ENCODE measurements at regions not wholly inside any gene's neighbourhood (a gene's known extent, or its start where the extent isn't known, plus 50 kb on each side); places are given as distances from the start of the nearest gene placed in this dataset.
"Not testable (repeated sequence)": the region's sequence is repeated elsewhere in the genome, so short reads cannot be mapped to it uniquely, and the experiment has no call there.

DNA sequence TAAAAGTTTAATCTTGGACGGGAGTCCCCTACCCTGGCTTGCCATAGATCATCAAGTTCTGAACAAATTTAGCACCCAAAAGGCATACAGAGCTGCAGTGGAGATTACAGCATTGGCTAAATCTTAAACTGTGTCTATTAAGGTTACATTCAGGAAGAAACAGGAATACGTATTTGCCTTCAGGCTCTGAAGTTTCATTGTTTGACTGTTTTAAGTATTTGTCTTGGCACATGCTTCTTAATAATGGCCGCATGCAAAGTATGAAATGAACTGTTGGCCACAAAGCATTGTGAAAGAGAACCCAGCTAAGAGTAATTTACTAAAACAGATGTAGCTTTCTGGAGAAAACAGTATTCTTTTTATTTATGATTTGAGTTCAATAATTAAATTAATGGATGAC is 63.9 kb upstream of the CNEP1R1 start:
- 100% methylated on average over 2 of the region's 3 CpGs for WGBS (ENCODE audit: insufficient coverage)
- Histone ChIP-seq H3K36me3 (ENCODE audit: control insufficient read depth in 4 of 4, insufficient read depth in 4 of 4, low read length in 3 of 4) (no peaks in the 10 kb centered on the region), H3K4me3 (ENCODE audit: control insufficient read depth in 1 of 7, extremely low read depth in 1 of 7, insufficient read depth in 4 of 7, low read depth in 2 of 7, low read length in 6 of 7) (no peak overlapping the region), H3K9me3 (ENCODE audit: control extremely low read depth in 1 of 5, control insufficient read depth in 4 of 5, insufficient read depth in 2 of 5, low read depth in 1 of 5, low read length in 4 of 5) (no peaks in the 10 kb centered on the region), H3K27me3 (replicated peaks in 2 of 5; ENCODE audit: control insufficient read depth in 4 of 5, insufficient read depth in 5 of 5, low read length in 4 of 5) (no peaks in the 10 kb centered on the region), H3K27ac (ENCODE audit: insufficient read depth in 1 of 2, low read depth in 1 of 2, low read length in 2 of 2, poor library complexity in 1 of 2, severe bottlenecking in 2 of 2) (no peak overlapping the region), H3K4me1 (ENCODE audit: control extremely low read depth in 1 of 4, control insufficient read depth in 4 of 4, insufficient read depth in 4 of 4, low read length in 3 of 4) (no peaks in the 10 kb centered on the region)
- no peak for DNase-seq
- ChIA-PET CTCF (interaction anchor here (0.9 kb wide), 1 partner anchor 490 kb away, joined by 3 read pairs; no protein-coding TSS in a partner anchor), POLR2A (no interaction called here)

DNA sequence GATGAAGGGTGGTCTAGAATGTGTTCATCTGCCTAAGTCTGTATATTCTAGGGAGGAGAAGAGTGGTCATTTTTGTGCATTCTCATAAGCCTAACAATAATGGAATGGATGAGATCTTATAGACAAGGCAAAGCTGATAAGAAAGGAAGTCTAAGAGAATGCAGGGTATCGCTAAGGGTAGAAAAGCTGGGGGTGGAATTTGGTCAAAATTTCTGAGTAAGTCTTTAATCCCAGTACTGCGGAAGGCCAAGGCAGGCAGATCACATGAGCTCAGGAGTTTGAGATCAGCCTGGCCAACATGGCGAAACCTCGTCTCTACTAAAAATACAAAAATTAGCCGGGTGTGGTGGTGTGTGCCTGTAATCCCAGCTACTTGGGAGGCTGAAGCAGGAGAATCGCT is 62.5 kb upstream of the CNEP1R1 start:
- H3K4me3 ChIP-seq (ENCODE audit: control insufficient read depth in 1 of 7, extremely low read depth in 1 of 7, insufficient read depth in 4 of 7, low read depth in 2 of 7, low read length in 6 of 7); H3K27me3 ChIP-seq (replicated peaks in 2 of 5; ENCODE audit: control insufficient read depth in 4 of 5, insufficient read depth in 5 of 5, low read length in 4 of 5); POLR2A ChIA-PET; H3K36me3 ChIP-seq (ENCODE audit: control insufficient read depth in 4 of 4, insufficient read depth in 4 of 4, low read length in 3 of 4); H3K4me1 ChIP-seq (ENCODE audit: control extremely low read depth in 1 of 4, control insufficient read depth in 4 of 4, insufficient read depth in 4 of 4, low read length in 3 of 4); H3K27ac ChIP-seq (ENCODE audit: insufficient read depth in 1 of 2, low read depth in 1 of 2, low read length in 2 of 2, poor library complexity in 1 of 2, severe bottlenecking in 2 of 2); H3K9me3 ChIP-seq (ENCODE audit: control extremely low read depth in 1 of 5, control insufficient read depth in 4 of 5, insufficient read depth in 2 of 5, low read depth in 1 of 5, low read length in 4 of 5); DNase-seq; CTCF ChIA-PET: not testable (repeated sequence)
- 100% methylated on average over 5 of the region's 6 CpGs for WGBS (ENCODE audit: insufficient coverage)

DNA sequence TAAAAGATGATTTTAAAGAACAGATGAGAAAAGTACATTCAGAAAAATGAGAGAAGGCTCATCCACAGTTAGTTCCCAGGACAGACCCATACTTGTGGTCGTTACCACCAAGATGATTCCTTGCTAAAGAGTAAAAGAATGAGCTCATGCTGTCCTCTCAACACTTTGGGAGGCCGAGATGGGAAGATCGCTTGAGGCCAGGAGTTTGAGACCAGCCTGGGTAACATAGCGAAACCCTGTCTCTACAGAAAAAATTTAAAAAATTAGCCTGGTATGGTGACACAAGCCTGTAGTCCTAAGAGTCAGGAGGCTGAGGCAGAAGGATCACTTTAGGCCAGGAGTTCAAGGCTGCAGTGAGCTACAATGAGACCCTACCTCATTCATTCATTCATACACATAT is 60.7 kb upstream of the CNEP1R1 start:
- DNase-seq: no peak
- POLR2A ChIA-PET: no interaction called here
- Histone ChIP-seq H3K4me3 (ENCODE audit: control insufficient read depth in 1 of 7, extremely low read depth in 1 of 7, insufficient read depth in 4 of 7, low read depth in 2 of 7, low read length in 6 of 7) (no peak overlapping the region), H3K4me1 (ENCODE audit: control extremely low read depth in 1 of 4, control insufficient read depth in 4 of 4, insufficient read depth in 4 of 4, low read length in 3 of 4) (no peaks in the 10 kb centered on the region), H3K27ac (ENCODE audit: insufficient read depth in 1 of 2, low read depth in 1 of 2, low read length in 2 of 2, poor library complexity in 1 of 2, severe bottlenecking in 2 of 2) (no peak overlapping the region), H3K36me3 (ENCODE audit: control insufficient read depth in 4 of 4, insufficient read depth in 4 of 4, low read length in 3 of 4) (no peaks in the 10 kb centered on the region), H3K9me3 (ENCODE audit: control extremely low read depth in 1 of 5, control insufficient read depth in 4 of 5, insufficient read depth in 2 of 5, low read depth in 1 of 5, low read length in 4 of 5) (no peaks in the 10 kb centered on the region), H3K27me3 (replicated peaks in 2 of 5; ENCODE audit: control insufficient read depth in 4 of 5, insufficient read depth in 5 of 5, low read length in 4 of 5) (peaks cover 0 to 13% (median 4%) of the 10 kb centered on the region in 5 experiments)
- WGBS (ENCODE audit: insufficient coverage): 98% methylated on average over 4 of the region's 4 CpGs
- CTCF ChIA-PET: no interaction called here

DNA sequence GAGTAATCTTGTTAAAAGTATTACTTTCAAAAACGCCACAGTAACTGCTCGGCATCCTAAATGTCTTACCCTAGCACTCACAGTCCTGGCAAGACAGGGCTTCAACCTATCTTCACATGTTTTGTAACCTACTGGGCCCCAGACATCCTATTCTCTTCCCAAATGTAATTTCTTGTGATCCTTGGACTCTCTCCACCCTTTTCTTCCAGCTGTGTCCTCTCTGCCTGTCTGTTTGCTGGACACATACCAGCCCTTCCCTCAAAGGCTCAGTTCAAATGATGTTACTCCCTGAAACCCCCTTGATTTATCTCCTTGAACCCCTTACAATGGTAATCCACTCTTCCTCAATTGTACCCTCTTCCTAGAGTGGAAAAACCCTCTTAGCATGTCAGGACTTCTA is 60.1 kb upstream of the CNEP1R1 start:
- CTCF ChIA-PET: no interaction called here

DNA sequence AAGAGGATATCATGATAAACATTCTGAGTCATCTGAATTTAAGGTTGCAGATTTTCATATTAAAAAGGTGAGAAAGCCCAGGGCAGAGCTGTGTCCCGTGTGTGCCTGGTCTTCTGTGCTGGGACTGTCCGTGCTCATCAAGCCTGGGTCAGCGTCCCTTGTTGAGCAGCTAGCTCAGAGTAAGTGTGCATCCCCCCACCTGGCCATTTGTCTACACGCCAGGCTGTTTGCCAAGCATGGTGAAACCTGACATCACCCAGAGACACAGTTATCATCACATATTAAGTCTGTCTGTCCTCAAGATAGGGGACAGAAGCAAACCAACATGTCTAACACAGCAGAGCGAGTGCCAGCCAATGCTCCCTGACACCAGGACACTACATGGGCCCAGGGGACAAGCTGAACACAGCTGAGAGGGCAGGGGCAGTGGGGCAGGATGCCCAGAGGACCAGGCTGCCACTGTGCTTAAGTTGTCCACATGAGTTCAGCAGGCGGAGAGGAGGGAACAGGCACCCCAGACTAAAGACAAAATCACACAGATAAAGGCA is 57.9 kb upstream of the CNEP1R1 start:
- Histone ChIP-seq H3K4me1 (ENCODE audit: control extremely low read depth in 1 of 4, control insufficient read depth in 4 of 4, insufficient read depth in 4 of 4, low read length in 3 of 4) (no peaks in the 10 kb centered on the region), H3K27me3 (replicated peaks in 2 of 5; ENCODE audit: control insufficient read depth in 4 of 5, insufficient read depth in 5 of 5, low read length in 4 of 5) (peaks cover 0 to 22% (median 10%) of the 10 kb centered on the region in 5 experiments), H3K27ac (ENCODE audit: insufficient read depth in 1 of 2, low read depth in 1 of 2, low read length in 2 of 2, poor library complexity in 1 of 2, severe bottlenecking in 2 of 2) (no peak overlapping the region), H3K9me3 (ENCODE audit: control extremely low read depth in 1 of 5, control insufficient read depth in 4 of 5, insufficient read depth in 2 of 5, low read depth in 1 of 5, low read length in 4 of 5) (no peaks in the 10 kb centered on the region), H3K4me3 (ENCODE audit: control insufficient read depth in 1 of 7, extremely low read depth in 1 of 7, insufficient read depth in 4 of 7, low read depth in 2 of 7, low read length in 6 of 7) (no peak overlapping the region), H3K36me3 (ENCODE audit: control insufficient read depth in 4 of 4, insufficient read depth in 4 of 4, low read length in 3 of 4) (no peaks in the 10 kb centered on the region)
- ChIA-PET CTCF (no interaction called here), POLR2A (no interaction called here)
- WGBS (ENCODE audit: insufficient coverage): 95% methylated on average over 5 of the region's 6 CpGs
- DNase-seq: no peak

More for the DNA sequence above, 60.1 kb upstream of the CNEP1R1 start:
- DNase-seq: no peak
- 97% methylated on average over 2 of the region's 2 CpGs for WGBS (ENCODE audit: insufficient coverage)
- no peak overlapping the region for H3K27ac ChIP-seq (ENCODE audit: insufficient read depth in 1 of 2, low read depth in 1 of 2, low read length in 2 of 2, poor library complexity in 1 of 2, severe bottlenecking in 2 of 2)
- no peaks in the 10 kb centered on the region for H3K9me3 ChIP-seq (ENCODE audit: control extremely low read depth in 1 of 5, control insufficient read depth in 4 of 5, insufficient read depth in 2 of 5, low read depth in 1 of 5, low read length in 4 of 5)
- no peaks in the 10 kb centered on the region for H3K4me1 ChIP-seq (ENCODE audit: control extremely low read depth in 1 of 4, control insufficient read depth in 4 of 4, insufficient read depth in 4 of 4, low read length in 3 of 4)
- POLR2A ChIA-PET: no interaction called here
- H3K4me3 ChIP-seq (ENCODE audit: control insufficient read depth in 1 of 7, extremely low read depth in 1 of 7, insufficient read depth in 4 of 7, low read depth in 2 of 7, low read length in 6 of 7): no peak overlapping the region
- H3K27me3 ChIP-seq (replicated peaks in 2 of 5; ENCODE audit: control insufficient read depth in 4 of 5, insufficient read depth in 5 of 5, low read length in 4 of 5): peaks cover 0 to 20% (median 8%) of the 10 kb centered on the region in 5 experiments
- H3K36me3 ChIP-seq (ENCODE audit: control insufficient read depth in 4 of 4, insufficient read depth in 4 of 4, low read length in 3 of 4): no peaks in the 10 kb centered on the region

DNA sequence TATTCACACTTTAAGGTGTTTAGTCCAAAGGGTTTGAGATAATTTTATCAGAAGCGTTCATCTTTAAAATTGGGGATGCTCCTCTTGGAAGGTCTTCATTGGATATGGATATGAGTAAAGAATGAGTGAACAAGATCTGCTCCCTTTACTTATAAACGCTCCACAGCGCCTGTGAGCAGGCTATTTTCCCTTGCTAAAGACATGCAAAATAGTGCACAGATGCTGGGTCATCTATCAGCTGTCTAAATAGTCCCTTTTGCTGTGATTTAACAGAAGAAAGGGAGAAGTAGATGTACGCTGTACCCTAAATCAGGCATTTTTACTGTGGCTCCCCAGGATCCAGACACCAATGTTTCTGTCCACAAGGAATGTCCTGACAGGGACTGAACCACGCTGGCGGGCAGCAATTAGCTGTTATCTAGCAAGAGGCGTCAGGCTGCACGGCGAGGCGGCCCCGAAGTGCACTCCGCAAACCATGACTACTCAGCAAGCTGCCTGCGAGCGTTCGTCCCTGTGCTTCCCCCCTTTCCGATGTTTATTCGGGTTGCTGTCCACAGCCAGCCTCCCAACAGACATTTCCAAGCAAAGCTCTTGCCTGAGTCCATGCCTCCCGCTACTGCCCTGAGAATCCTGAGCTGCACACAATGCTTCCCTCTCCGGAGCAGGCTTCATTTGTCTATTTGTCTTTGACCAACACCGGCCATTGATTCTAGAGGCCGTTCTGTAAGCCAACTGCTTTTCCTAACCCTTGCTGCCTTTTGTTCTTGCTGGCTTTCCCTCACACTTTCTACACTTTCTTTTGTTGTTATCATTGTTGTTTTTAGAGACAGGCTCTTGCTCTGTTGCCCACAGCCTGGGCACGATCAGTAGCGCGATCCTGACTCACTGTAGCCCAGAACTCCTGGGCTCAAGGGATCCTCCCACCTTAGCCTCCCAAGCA is 55.7 kb upstream of the CNEP1R1 start:
- no peaks in the 10 kb centered on the region for H3K36me3 ChIP-seq (ENCODE audit: control insufficient read depth in 4 of 4, insufficient read depth in 4 of 4, low read length in 3 of 4)
- H3K27ac ChIP-seq (ENCODE audit: insufficient read depth in 1 of 2, low read depth in 1 of 2, low read length in 2 of 2, poor library complexity in 1 of 2, severe bottlenecking in 2 of 2): no peak overlapping the region
- DNase-seq: no peak
- 54% methylated on average over 24 of the region's 24 CpGs for whole genome bisulfite sequencing (ENCODE audit: insufficient coverage)
- H3K4me1 ChIP-seq (ENCODE audit: control extremely low read depth in 1 of 4, control insufficient read depth in 4 of 4, insufficient read depth in 4 of 4, low read length in 3 of 4): no peaks in the 10 kb centered on the region
- H3K9me3 ChIP-seq (ENCODE audit: control extremely low read depth in 1 of 5, control insufficient read depth in 4 of 5, insufficient read depth in 2 of 5, low read depth in 1 of 5, low read length in 4 of 5): no peaks in the 10 kb centered on the region
- ChIA-PET CTCF (no interaction called here), POLR2A (no interaction called here)
- H3K27me3 ChIP-seq (replicated peaks in 2 of 5; ENCODE audit: control insufficient read depth in 4 of 5, insufficient read depth in 5 of 5, low read length in 4 of 5): peaks cover 0 to 22% (median 10%) of the 10 kb centered on the region in 5 experiments
- no peak overlapping the region for H3K4me3 ChIP-seq (ENCODE audit: control insufficient read depth in 1 of 7, extremely low read depth in 1 of 7, insufficient read depth in 4 of 7, low read depth in 2 of 7, low read length in 6 of 7)

DNA sequence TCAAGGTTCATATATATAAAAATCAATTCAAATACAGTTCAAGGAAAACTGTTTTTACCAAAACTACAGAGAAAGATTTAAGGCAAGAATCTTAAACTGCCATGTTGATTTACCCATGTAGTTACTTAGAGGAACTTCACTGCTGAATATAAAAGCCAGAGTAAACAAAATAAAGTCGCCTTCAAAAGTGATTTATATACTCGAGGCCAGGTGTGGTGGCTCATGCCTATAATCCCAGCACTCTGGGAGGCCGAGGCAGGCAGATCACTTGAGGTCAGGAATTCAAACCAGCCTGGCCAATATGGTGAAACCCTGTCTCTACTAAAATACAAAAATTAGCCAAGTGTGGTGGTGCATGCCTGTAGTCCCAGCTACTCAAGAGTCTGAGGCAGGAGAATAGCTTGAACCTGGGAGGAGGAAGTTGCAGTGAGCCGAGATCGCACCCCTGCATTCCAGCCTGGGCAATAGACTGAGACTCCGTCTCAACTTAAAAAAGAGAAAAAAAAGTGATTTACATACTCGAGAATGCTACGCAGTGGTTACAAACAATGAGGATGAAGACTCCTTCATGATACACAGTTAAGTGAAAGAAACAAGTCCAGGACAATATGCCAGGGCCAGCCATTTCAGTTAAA is 54.1 kb upstream of the CNEP1R1 start:
- Histone ChIP-seq H3K27me3 (replicated peaks in 2 of 5; ENCODE audit: control insufficient read depth in 4 of 5, insufficient read depth in 5 of 5, low read length in 4 of 5) (peaks cover 0 to 22% (median 10%) of the 10 kb centered on the region in 5 experiments), H3K27ac (ENCODE audit: insufficient read depth in 1 of 2, low read depth in 1 of 2, low read length in 2 of 2, poor library complexity in 1 of 2, severe bottlenecking in 2 of 2) (no peak overlapping the region), H3K36me3 (ENCODE audit: control insufficient read depth in 4 of 4, insufficient read depth in 4 of 4, low read length in 3 of 4) (no peaks in the 10 kb centered on the region), H3K4me3 (ENCODE audit: control insufficient read depth in 1 of 7, extremely low read depth in 1 of 7, insufficient read depth in 4 of 7, low read depth in 2 of 7, low read length in 6 of 7) (no peak overlapping the region), H3K4me1 (ENCODE audit: control extremely low read depth in 1 of 4, control insufficient read depth in 4 of 4, insufficient read depth in 4 of 4, low read length in 3 of 4) (no peaks in the 10 kb centered on the region), H3K9me3 (ENCODE audit: control extremely low read depth in 1 of 5, control insufficient read depth in 4 of 5, insufficient read depth in 2 of 5, low read depth in 1 of 5, low read length in 4 of 5) (no peaks in the 10 kb centered on the region)
- 97% methylated on average over 6 of the region's 8 CpGs for WGBS (ENCODE audit: insufficient coverage)
- ChIA-PET CTCF (no interaction called here), POLR2A (no interaction called here)
- no peak for DNase-seq

Measured in common myeloid progenitor, CD34-positive (primary cell).